ENCODE measurements at regions not wholly inside any gene's neighbourhood (a gene's known extent, or its start where the extent isn't known, plus 50 kb on each side); places are given as distances from the start of the nearest gene placed in this dataset.
"Not testable (repeated sequence)": the region's sequence is repeated elsewhere in the genome, so short reads cannot be mapped to it uniquely, and the experiment has no call there.

- TF ChIP-seq PATZ1 (CRISPR knock-in tag; IDR thresholded peaks at IDR 0.05; ENCODE audit: borderline replicate concordance); ZFP30 (CRISPR knock-in tag; IDR thresholded peaks at IDR 0.05); TSHZ2 (CRISPR knock-in tag; IDR thresholded peaks at IDR 0.05); RARB (CRISPR knock-in tag; IDR thresholded peaks at IDR 0.05): not testable (repeated sequence)
Measured at GRCh38 chr22:11048884-11049283, 4479.1 kb upstream of the OR11H1 start.

Data from SK-N-SH treated with all-trans-retinoic acid at 6 μM for 48 hours (cell line).